ENCODE measurements at regions not wholly inside any gene's neighbourhood (a gene's known extent, or its start where the extent isn't known, plus 50 kb on each side); places are given as distances from the start of the nearest gene placed in this dataset.

- 56 to 82% methylated on average over 1 of the region's 1 CpG for WGBS, 2 donors
- ATAC-seq (no peak), DNase-seq (no peak)
- Histone ChIP-seq H3K4me3 (no peak overlapping the region), H3K9me3 (no peaks in the 10 kb centered on the region), H3K27me3 (no peaks in the 10 kb centered on the region), H3K36me3 (no peaks in the 10 kb centered on the region), H3K4me1 (no peaks in the 10 kb centered on the region), H3K27ac (no peak overlapping the region)
- TF ChIP-seq, protein P1, sequence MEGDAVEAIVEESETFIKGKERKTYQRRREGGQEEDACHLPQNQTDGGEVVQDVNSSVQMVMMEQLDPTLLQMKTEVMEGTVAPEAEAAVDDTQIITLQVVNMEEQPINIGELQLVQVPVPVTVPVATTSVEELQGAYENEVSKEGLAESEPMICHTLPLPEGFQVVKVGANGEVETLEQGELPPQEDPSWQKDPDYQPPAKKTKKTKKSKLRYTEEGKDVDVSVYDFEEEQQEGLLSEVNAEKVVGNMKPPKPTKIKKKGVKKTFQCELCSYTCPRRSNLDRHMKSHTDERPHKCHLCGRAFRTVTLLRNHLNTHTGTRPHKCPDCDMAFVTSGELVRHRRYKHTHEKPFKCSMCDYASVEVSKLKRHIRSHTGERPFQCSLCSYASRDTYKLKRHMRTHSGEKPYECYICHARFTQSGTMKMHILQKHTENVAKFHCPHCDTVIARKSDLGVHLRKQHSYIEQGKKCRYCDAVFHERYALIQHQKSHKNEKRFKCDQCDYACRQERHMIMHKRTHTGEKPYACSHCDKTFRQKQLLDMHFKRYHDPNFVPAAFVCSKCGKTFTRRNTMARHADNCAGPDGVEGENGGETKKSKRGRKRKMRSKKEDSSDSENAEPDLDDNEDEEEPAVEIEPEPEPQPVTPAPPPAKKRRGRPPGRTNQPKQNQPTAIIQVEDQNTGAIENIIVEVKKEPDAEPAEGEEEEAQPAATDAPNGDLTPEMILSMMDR (IDR thresholded peaks at IDR 0.05): no peak
- intact Hi-C loops (cut with DNase I): no loop called here
These were observed 293.8 kb downstream of the TTLL7 start for GRCh38 chr1:83705091-83705490.

DNA sequence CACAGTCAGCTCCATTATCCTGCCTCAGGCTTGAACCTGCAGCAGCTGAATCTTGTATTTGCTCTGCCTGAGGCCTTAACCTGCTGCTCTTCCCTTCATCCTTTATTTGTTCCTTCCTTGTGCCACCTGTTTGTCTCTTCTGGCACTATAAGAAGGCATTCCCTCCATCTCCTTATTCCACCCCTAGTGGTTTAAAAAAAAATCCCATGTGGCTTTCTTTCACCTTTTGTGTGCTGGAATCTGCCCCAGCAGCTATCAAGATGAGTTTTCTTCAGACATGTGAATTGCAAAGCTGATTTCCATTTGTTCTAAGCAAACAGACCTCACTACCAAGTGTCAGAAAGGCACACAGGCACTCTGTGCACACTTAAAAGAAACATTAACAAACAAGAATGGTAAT lies 294.6 kb downstream of the TTLL7 start:
- DNase-seq: no peak

GRCh38 chr1:83702356-83702755 lies 296.6 kb downstream of the TTLL7 start:
- TF ChIP-seq, protein P1 (IDR thresholded peaks at IDR 0.05): no peak
- H3K4me1 ChIP-seq: no peaks in the 10 kb centered on the region
- no peak for DNase-seq
- peaks cover 0 to 8% (median 0%) of the 10 kb centered on the region in 11 donors for H3K9me3 ChIP-seq
- H3K36me3 ChIP-seq: no peaks in the 10 kb centered on the region
- intact Hi-C loops (cut with DNase I): no loop called here
- WGBS, 2 donors: 98 to 100% methylated on average over 1 of the region's 1 CpG
- no peaks in the 10 kb centered on the region for H3K27me3 ChIP-seq
- no peak for ATAC-seq
- no peak overlapping the region for H3K27ac ChIP-seq
- H3K4me3 ChIP-seq: no peak overlapping the region

More for the DNA sequence above, 294.6 kb downstream of the TTLL7 start:
- Histone ChIP-seq H3K27me3 (no peaks in the 10 kb centered on the region), H3K27ac (no peak overlapping the region), H3K4me1 (no peaks in the 10 kb centered on the region), H3K36me3 (no peaks in the 10 kb centered on the region), H3K4me3 (no peak overlapping the region), H3K9me3 (peaks cover 0 to 2% (median 0%) of the 10 kb centered on the region in 11 donors)
- intact Hi-C loops (cut with DNase I): no loop called here
- TF ChIP-seq, protein P1 (IDR thresholded peaks at IDR 0.05): no peak
- ATAC-seq: no peak

DNA sequence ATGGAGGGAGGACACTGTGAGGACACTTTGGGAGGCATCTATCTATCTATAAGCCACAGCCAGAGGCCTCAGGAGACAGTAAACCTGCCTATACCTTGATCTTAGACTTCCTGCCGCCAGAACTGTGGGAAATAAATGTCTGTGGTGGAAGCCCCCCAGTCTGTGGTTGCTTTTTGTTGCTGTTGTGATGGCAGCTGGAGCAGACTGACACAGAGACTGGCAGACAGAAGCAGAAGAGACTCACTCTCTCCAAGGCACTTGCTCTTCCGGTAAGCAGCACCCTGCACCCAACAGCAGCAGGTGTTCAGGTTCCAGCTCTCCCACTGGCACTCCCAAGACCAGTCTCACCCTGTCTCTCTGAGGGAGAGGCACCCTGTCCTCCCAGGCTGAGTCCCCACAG lies 297.6 kb downstream of the TTLL7 start:
- WGBS, 2 donors: 98 to 100% methylated on average over 2 of the region's 2 CpGs
- no peaks in the 10 kb centered on the region for H3K36me3 ChIP-seq
- ATAC-seq (no peak), DNase-seq (no peak)
- H3K27me3 ChIP-seq: no peaks in the 10 kb centered on the region
- TF ChIP-seq, protein P1 (IDR thresholded peaks at IDR 0.05): no peak
- no peaks in the 10 kb centered on the region for H3K4me1 ChIP-seq
- no peak overlapping the region for H3K4me3 ChIP-seq
- intact Hi-C loops (cut with DNase I): no loop called here
- no peak overlapping the region for H3K27ac ChIP-seq
- H3K9me3 ChIP-seq: peaks cover 0 to 8% (median 0%) of the 10 kb centered on the region in 11 donors
